PFSK-1 (cell line): ENCODE measurements at regions not wholly inside any gene's neighbourhood (a gene's known extent, or its start where the extent isn't known, plus 50 kb on each side); places are given as distances from the start of the nearest gene placed in this dataset.

ENCODE experiments used
- FOXP2 ChIP-seq: optimal IDR thresholded peaks from 2 replicates; pipeline ENCODE3; 2011; ENCODE audit warnings: borderline replicate concordance, control low read depth, inconsistent platforms; ENCODE audit not compliant: insufficient read depth; ENCODE audit errors: extremely low read length, extremely low read depth
- POLR2AphosphoS5 ChIP-seq: IDR thresholded peaks from 2 replicates; pipeline ENCODE4 v1.6.1; 2012; ENCODE audit warnings: low read depth, mild to moderate bottlenecking, control low read depth, low read length, moderate library complexity
- REST ChIP-seq, 2 experiments: IDR thresholded peaks; 2 replicates each; pipeline versions ENCODE4 v1.6.1 to v1.8.0; 2011 to 2012; ENCODE audit warnings: low read depth in 2 of 2, low read length in 2 of 2, control low read depth in 1 of 2, inconsistent platforms in 1 of 2, mild to moderate bottlenecking in 1 of 2, moderate library complexity in 1 of 2; ENCODE audit not compliant: insufficient read depth in 1 of 2
- SIN3A ChIP-seq: IDR thresholded peaks from 2 replicates; pipeline ENCODE4 v1.6.1; 2012; ENCODE audit warnings: mild to moderate bottlenecking, low read length, moderate library complexity, borderline replicate concordance; ENCODE audit not compliant: insufficient read depth
- TAF1 ChIP-seq: IDR thresholded peaks from 2 replicates; pipeline ENCODE4 v1.6.1; 2012; ENCODE audit warnings: low read length, control low read depth, borderline replicate concordance; ENCODE audit not compliant: insufficient read depth

- TF ChIP-seq FOXP2 (no peak), REST (IDR thresholded peaks at IDR 0.05; ENCODE audit: insufficient read depth in 1 of 2, low read depth in 2 of 2, low read length in 2 of 2) (no peak), SIN3A (no peak), TAF1 (no peak), POLR2AphosphoS5 (no peak)
Observed at GRCh38 chr12:91685917-91686316, 459.7 kb downstream of the BTG1 start.

DNA sequence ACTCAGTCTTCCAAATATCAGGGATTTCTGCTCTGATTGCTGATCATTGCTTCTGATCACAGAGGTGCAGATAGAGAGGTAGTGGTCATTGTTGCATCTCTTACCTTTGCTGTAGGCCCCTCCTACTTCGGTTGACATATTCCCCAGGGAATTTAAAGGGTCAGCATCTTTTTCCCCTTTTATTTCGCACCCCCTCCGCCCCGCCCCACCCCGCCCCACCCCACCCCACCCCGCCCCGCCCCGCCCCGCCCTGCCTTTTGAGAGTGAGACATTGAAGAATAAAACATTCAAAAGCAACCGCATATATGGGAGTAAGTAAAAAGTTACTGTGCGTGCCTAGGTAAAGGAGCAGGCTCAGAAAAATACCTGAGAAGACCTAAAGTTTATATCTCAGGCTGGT is 463.9 kb downstream of the BTG1 start:
- TF ChIP-seq REST (IDR thresholded peaks at IDR 0.05; ENCODE audit: insufficient read depth in 1 of 2, low read depth in 2 of 2, low read length in 2 of 2), result no peak
- TF ChIP-seq FOXP2, result no peak
- TF ChIP-seq TAF1, result no peak
- TF ChIP-seq SIN3A, result no peak
- no peak for TF ChIP-seq POLR2AphosphoS5

- TF ChIP-seq SIN3A, result no peak
- TF ChIP-seq FOXP2, result no peak
- no peak for TF ChIP-seq TAF1
Observed at GRCh38 chr12:91680864-91681263, 464.8 kb downstream of the BTG1 start.

DNA sequence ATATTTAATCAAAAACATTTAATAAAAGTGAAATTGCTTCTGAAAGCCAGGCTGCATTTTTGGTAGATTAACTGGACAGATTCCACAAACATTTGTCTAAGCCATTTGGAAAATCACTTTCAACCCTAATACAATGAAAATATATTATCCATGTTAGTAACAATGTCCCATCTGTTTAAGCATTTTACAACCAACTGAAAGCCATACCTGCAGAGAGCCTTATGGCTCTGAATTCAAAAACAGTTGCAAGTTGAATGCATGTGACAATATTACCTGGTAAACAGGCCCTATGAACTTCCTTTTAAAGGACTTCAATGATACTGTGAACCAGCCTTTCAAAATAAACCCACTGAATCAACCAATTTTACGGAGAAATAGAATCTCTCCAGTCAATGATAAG is 468.1 kb downstream of the BTG1 start:
- TF ChIP-seq TAF1, result no peak
- no peak for TF ChIP-seq SIN3A
- no peak for TF ChIP-seq REST (IDR thresholded peaks at IDR 0.05; ENCODE audit: insufficient read depth in 1 of 2, low read depth in 2 of 2, low read length in 2 of 2)
- no peak for TF ChIP-seq POLR2AphosphoS5
- no peak for TF ChIP-seq FOXP2

DNA sequence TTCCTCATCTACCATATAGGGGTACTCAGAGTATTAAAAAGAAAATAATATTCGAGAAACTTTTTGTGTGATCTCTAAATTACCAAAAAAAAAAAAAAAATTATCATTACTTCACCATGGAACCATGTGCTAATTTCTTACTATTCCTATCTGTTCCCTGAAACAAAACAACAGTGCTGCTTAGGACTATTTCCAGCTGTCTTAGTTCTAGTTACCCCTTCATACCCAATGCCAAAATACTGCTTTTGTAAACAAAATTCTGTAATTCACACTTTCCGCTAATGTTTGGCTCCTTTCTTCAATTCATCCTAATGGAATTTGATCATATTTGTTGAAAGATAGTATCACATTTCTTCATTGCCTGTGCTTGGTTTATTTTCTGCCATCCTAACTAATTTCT is 470.2 kb downstream of the BTG1 start:
- TF ChIP-seq SIN3A (no peak), POLR2AphosphoS5 (no peak)

GRCh38 chr12:91672130-91672529 is 473.5 kb downstream of the BTG1 start:
- TF ChIP-seq REST (IDR thresholded peaks at IDR 0.05; ENCODE audit: insufficient read depth in 1 of 2, low read depth in 2 of 2, low read length in 2 of 2) (no peak), FOXP2 (no peak), SIN3A (no peak), POLR2AphosphoS5 (no peak), TAF1 (no peak)
